Activated naive CD4-positive, alpha-beta T cell treated with anti-CD3 and anti-CD28 coated beads for 36 hours (primary cell): ENCODE measurements at regions not wholly inside any gene's neighbourhood (a gene's known extent, or its start where the extent isn't known, plus 50 kb on each side); places are given as distances from the start of the nearest gene placed in this dataset.

ENCODE experiments used
- CTCF ChIA-PET: fragments of 350-600 bp; sonication (Branson Sonifier 250); formaldehyde crosslinking; loops from one replicate; lab custom pipeline; 2021; ENCODE audit warnings: antibody characterized with exemption; lab: Charles Lee
- DNase-seq: peaks from one replicate; pipeline ENCODE4 v3.0.0-alpha.2; 2020
- H3K27ac Mint-ChIP-seq: one replicate; pipeline ENCODE4 v1.8.0; 2021; ENCODE audit warnings: mild to moderate bottlenecking, mixed read lengths
- H3K27me3 Mint-ChIP-seq: one replicate; pipeline ENCODE4 v1.8.0; 2021; ENCODE audit warnings: low read depth, mixed read lengths
- H3K36me3 Mint-ChIP-seq: one replicate; pipeline ENCODE4 v1.8.0; 2021; ENCODE audit warnings: low read depth, mixed read lengths
- H3K4me1 Mint-ChIP-seq: one replicate; pipeline ENCODE4 v1.8.0; 2021; ENCODE audit warnings: low read depth, mixed read lengths
- H3K4me3 Mint-ChIP-seq: one replicate; pipeline ENCODE4 v1.8.0; 2021; ENCODE audit warnings: mild to moderate bottlenecking, moderate library complexity, mixed read lengths
- H3K9me3 Mint-ChIP-seq: one replicate; pipeline ENCODE4 v1.8.0; 2021; ENCODE audit warnings: mixed read lengths
- intact Hi-C: fragments of 100-400 bp; cut with micrococcal nuclease; formaldehyde crosslinking; loops from one replicate; pipeline ENCODE4 v1.15.1; 2023

GRCh38 chr2:88854528-88854927, 163.1 kb downstream of the RPIA start:
- H3K4me1 Mint-ChIP-seq, result no peaks in the 10 kb centered on the region
- intact Hi-C loops, result no loop called here
- H3K9me3 Mint-ChIP-seq, result no peaks in the 10 kb centered on the region
- CTCF ChIA-PET, result no interaction called here
- H3K4me3 Mint-ChIP-seq, result no peak overlapping the region
- H3K36me3 Mint-ChIP-seq, result no peaks in the 10 kb centered on the region
- DNase-seq, result no peak
- H3K27ac Mint-ChIP-seq, result no peak overlapping the region
- peaks cover 2% of the 10 kb centered on the region for H3K27me3 Mint-ChIP-seq

- Mint-ChIP-seq H3K4me1 (no peaks in the 10 kb centered on the region), H3K9me3 (no peaks in the 10 kb centered on the region), H3K27ac (no peak overlapping the region), H3K27me3 (peaks cover 5% of the 10 kb centered on the region), H3K4me3 (no peak overlapping the region), H3K36me3 (no peaks in the 10 kb centered on the region)
- intact Hi-C loops, result no loop called here
- CTCF ChIA-PET, result no interaction called here
- no peak for DNase-seq
Measured at GRCh38 chr2:88855620-88856408, 164.3 kb downstream of the RPIA start.

GRCh38 chr2:88856409-88857135, 165.1 kb downstream of the RPIA start:
- Mint-ChIP-seq H3K27ac (no peak overlapping the region), H3K4me3 (no peak overlapping the region), H3K4me1 (no peaks in the 10 kb centered on the region), H3K9me3 (no peaks in the 10 kb centered on the region), H3K27me3 (peaks cover 7% of the 10 kb centered on the region), H3K36me3 (no peaks in the 10 kb centered on the region)
- intact Hi-C loops, result no loop called here
- no peak for DNase-seq
- CTCF ChIA-PET, result no interaction called here

GRCh38 chr2:88857274-88857741, 165.8 kb downstream of the RPIA start:
- Mint-ChIP-seq H3K36me3 (no peaks in the 10 kb centered on the region), H3K4me1 (no peaks in the 10 kb centered on the region), H3K27ac (no peak overlapping the region), H3K4me3 (no peak overlapping the region), H3K9me3 (no peaks in the 10 kb centered on the region), H3K27me3 (peaks cover 8% of the 10 kb centered on the region)
- CTCF ChIA-PET, result interaction anchor here (0.6 kb wide), 1 partner anchor 23 kb away, joined by 3 read pairs; no protein-coding TSS in a partner anchor
- DNase-seq, result no peak
- intact Hi-C loops, result no loop called here

- Mint-ChIP-seq H3K27ac (no peak overlapping the region), H3K36me3 (no peaks in the 10 kb centered on the region), H3K9me3 (no peaks in the 10 kb centered on the region), H3K4me3 (no peak overlapping the region), H3K27me3 (peaks cover 8% of the 10 kb centered on the region), H3K4me1 (no peaks in the 10 kb centered on the region)
- CTCF ChIA-PET, result interaction anchor here (0.6 to 1.3 kb wide), 2 partner anchors 22 to 26 kb away, joined by 3 read pairs; no protein-coding TSS in a partner anchor
- no peak for DNase-seq
- intact Hi-C loops, result no loop called here
Measured at GRCh38 chr2:88857951-88858411, 166.5 kb downstream of the RPIA start.

- no peaks in the 10 kb centered on the region for H3K36me3 Mint-ChIP-seq
- intact Hi-C loops, result no loop called here
- H3K9me3 Mint-ChIP-seq, result no peaks in the 10 kb centered on the region
- no peak for DNase-seq
- H3K27me3 Mint-ChIP-seq, result peaks cover 13% of the 10 kb centered on the region
- no peak overlapping the region for H3K27ac Mint-ChIP-seq
- H3K4me1 Mint-ChIP-seq, result no peaks in the 10 kb centered on the region
- H3K4me3 Mint-ChIP-seq, result no peak overlapping the region
- CTCF ChIA-PET, result interaction anchor here (0.6 to 1.9 kb wide), 3 partner anchors 14 to 35 kb away, joined by 3 to 6 read pairs (median 6); no protein-coding TSS in a partner anchor
Measured at GRCh38 chr2:88859461-88859860, 168.0 kb downstream of the RPIA start.

DNA sequence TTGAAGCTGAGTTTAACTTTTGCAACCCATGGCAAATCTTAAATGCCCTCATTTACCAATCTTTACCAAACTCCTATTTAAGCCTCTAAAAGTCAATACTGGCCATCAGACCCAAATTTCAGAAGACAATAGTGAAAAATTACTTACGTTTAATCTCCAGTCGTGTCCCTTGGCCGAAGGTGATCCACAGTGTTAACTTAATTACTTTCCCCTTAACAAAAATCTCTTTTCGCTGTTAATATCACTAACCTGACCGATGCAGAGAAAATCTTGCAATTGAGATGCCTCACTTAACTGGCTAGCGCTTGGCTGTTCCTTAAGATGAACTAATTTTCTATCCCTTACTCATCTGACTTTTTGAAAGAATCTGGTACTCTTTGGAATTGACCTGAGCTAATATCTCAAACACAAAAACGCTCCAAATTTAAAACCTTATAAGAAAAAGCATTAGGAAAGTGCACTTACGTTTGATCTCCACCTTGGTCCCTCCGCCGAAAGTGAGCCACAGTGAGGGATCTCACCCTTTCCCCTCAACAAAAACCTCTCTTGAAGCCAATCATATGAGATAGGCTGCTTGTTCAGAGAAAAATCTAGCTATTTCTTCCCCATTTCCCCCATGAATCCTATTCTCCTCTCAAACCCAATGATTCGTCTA, 169.1 kb downstream of the RPIA start:
- intact Hi-C loops, result no loop called here
- peaks cover 3% of the 10 kb centered on the region for H3K4me1 Mint-ChIP-seq
- H3K4me3 Mint-ChIP-seq, result no peak overlapping the region
- H3K9me3 Mint-ChIP-seq, result no peaks in the 10 kb centered on the region
- H3K36me3 Mint-ChIP-seq, result no peaks in the 10 kb centered on the region
- H3K27ac Mint-ChIP-seq, result no peak overlapping the region
- CTCF ChIA-PET, result interaction anchor here (0.7 to 6.3 kb wide), 2 partner anchors 14 to 20 kb away, joined by 3 to 32 read pairs; no protein-coding TSS in a partner anchor
- no peak for DNase-seq
- H3K27me3 Mint-ChIP-seq, result peaks cover 17% of the 10 kb centered on the region

- CTCF ChIA-PET, result interaction anchor here (2.1 to 6.3 kb wide), 2 partner anchors 9 to 14 kb away, joined by 9 to 32 read pairs; no protein-coding TSS in a partner anchor
- no peak for DNase-seq
- no peak overlapping the region for H3K27ac Mint-ChIP-seq
- peaks cover 18% of the 10 kb centered on the region for H3K27me3 Mint-ChIP-seq
- peaks cover 16% of the 10 kb centered on the region for H3K4me1 Mint-ChIP-seq
- no peak overlapping the region for H3K4me3 Mint-ChIP-seq
- H3K9me3 Mint-ChIP-seq, result no peaks in the 10 kb centered on the region
- no peaks in the 10 kb centered on the region for H3K36me3 Mint-ChIP-seq
- intact Hi-C loops, result loop anchor here (5.0 kb wide), 1 partner anchor 34 kb away; no protein-coding TSS in a partner anchor
Measured at GRCh38 chr2:88865801-88866371, 174.4 kb downstream of the RPIA start.

- CTCF ChIA-PET, result interaction anchor here (2.1 to 6.3 kb wide), 2 partner anchors 8 to 13 kb away, joined by 9 to 32 read pairs; no protein-coding TSS in a partner anchor
- H3K36me3 Mint-ChIP-seq, result no peaks in the 10 kb centered on the region
- intact Hi-C loops, result loop anchor here (5.0 kb wide), 1 partner anchor 34 kb away; no protein-coding TSS in a partner anchor
- H3K27me3 Mint-ChIP-seq, result peaks cover 15% of the 10 kb centered on the region
- H3K27ac Mint-ChIP-seq, result no peak overlapping the region
- H3K4me3 Mint-ChIP-seq, result no peak overlapping the region
- H3K9me3 Mint-ChIP-seq, result no peaks in the 10 kb centered on the region
- no peak for DNase-seq
- H3K4me1 Mint-ChIP-seq, result peaks cover 16% of the 10 kb centered on the region
Measured at GRCh38 chr2:88866756-88867155, 175.3 kb downstream of the RPIA start.

- intact Hi-C loops, result loop anchor here (5.0 kb wide), 1 partner anchor 37 kb away; no protein-coding TSS in a partner anchor
- H3K27ac Mint-ChIP-seq, result no peak overlapping the region
- no peak for DNase-seq
- H3K27me3 Mint-ChIP-seq, result peaks cover 15% of the 10 kb centered on the region
- CTCF ChIA-PET, result interaction anchor here (1.8 kb wide), 1 partner anchor 37 kb away, joined by 10 read pairs; no protein-coding TSS in a partner anchor
- H3K4me1 Mint-ChIP-seq, result peaks cover 16% of the 10 kb centered on the region
- no peak overlapping the region for H3K4me3 Mint-ChIP-seq
- H3K36me3 Mint-ChIP-seq, result no peaks in the 10 kb centered on the region
- no peaks in the 10 kb centered on the region for H3K9me3 Mint-ChIP-seq
Measured at GRCh38 chr2:88868861-88869260, 177.4 kb downstream of the RPIA start.

DNA sequence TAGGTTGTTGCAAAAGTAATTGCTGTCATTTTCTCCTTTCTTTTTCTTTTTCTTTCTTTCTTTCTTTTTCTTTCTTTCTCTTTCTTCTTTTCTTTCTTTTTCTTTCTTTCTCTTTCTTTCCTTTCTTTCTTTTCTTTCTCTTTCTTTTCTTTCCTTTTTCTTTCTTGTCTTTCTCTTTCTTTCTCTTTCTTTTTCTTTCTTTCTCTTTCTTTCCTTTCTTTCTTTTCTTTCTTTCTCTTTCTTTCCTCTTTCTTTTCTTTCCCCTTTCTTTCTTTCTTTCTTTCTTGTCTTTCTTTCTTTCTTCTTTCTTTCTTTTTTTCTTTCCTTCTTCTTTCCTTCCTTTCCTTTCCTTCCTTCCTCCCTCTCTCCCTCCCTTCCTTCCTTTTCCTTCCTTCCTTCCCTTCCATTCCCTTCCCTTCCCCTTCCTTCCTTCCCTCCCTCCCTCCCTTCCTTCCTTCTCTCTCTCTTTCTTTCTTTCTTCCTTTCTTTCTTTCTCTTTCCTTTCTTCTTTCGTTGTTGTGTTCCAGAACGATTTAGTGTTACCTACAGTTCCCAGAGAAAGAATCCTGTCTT, 178.9 kb downstream of the RPIA start:
- Mint-ChIP-seq H3K36me3 (no peaks in the 10 kb centered on the region), H3K9me3 (no peaks in the 10 kb centered on the region), H3K27ac (no peak overlapping the region), H3K4me3 (no peak overlapping the region), H3K4me1 (peaks cover 13% of the 10 kb centered on the region), H3K27me3 (peaks cover 9% of the 10 kb centered on the region)
- no peak for DNase-seq
- CTCF ChIA-PET, result interaction anchor here (1.2 to 1.8 kb wide), 3 partner anchors 10 to 77 kb away, joined by 3 to 10 read pairs (median 8); no protein-coding TSS in a partner anchor
- intact Hi-C loops, result loop anchor here (10.0 kb wide), 1 partner anchor 174 kb away; no protein-coding TSS in a partner anchor
